Panc1 (cell line): ENCODE measurements at regions not wholly inside any gene's neighbourhood (a gene's known extent, or its start where the extent isn't known, plus 50 kb on each side); places are given as distances from the start of the nearest gene placed in this dataset.

Experiments
- POLR2AphosphoS5 ChIP-seq: IDR thresholded peaks from 2 replicates; pipeline ENCODE4 v1.6.1; 2012; ENCODE audit warnings: mild to moderate bottlenecking, low read depth, low read length, moderate library complexity
- REST ChIP-seq, 2 experiments: IDR thresholded peaks; 2 replicates each; pipeline ENCODE4 v1.6.1; 2011 to 2012; ENCODE audit warnings: low read depth in 2 of 2, control low read depth in 1 of 2, low read length in 1 of 2, mild to moderate bottlenecking in 1 of 2, moderate library complexity in 1 of 2; ENCODE audit not compliant: insufficient read depth in 1 of 2
- TCF7L2 ChIP-seq: IDR thresholded peaks from 2 replicates; pipeline ENCODE4 v1.6.1; 2011; ENCODE audit warnings: mild to moderate bottlenecking, low read depth, low read length, inconsistent platforms
- TF ChIP-seq, protein P1 (sequence below): fragments of 450-650 bp; IDR thresholded peaks from 2 replicates; pipeline ENCODE4 v1.5.1; 2017; ENCODE audit warnings: mild to moderate bottlenecking

DNA sequence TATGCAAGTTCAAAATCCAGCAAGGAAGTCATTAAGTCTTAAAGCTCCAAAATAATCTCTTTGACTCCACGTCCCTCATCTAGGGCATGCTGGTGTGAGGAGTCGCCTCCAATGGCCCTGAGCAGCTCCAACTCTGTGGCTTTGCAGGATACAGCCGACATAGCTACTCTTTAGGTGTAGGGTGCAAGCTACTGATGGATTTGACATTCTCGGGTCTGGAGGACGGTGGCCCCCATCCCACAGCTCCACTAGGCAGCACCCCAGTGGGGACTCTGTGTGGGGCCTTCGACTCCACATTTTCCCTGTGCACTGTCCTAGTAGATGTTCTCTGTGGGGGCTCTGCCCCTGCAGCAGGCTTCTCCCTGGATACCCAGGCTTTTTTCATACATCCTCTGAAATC is 333.2 kb upstream of the FGF13 start:
- TF ChIP-seq, protein P1, sequence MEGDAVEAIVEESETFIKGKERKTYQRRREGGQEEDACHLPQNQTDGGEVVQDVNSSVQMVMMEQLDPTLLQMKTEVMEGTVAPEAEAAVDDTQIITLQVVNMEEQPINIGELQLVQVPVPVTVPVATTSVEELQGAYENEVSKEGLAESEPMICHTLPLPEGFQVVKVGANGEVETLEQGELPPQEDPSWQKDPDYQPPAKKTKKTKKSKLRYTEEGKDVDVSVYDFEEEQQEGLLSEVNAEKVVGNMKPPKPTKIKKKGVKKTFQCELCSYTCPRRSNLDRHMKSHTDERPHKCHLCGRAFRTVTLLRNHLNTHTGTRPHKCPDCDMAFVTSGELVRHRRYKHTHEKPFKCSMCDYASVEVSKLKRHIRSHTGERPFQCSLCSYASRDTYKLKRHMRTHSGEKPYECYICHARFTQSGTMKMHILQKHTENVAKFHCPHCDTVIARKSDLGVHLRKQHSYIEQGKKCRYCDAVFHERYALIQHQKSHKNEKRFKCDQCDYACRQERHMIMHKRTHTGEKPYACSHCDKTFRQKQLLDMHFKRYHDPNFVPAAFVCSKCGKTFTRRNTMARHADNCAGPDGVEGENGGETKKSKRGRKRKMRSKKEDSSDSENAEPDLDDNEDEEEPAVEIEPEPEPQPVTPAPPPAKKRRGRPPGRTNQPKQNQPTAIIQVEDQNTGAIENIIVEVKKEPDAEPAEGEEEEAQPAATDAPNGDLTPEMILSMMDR, result no peak
- TF ChIP-seq POLR2AphosphoS5, result no peak
- no peak for TF ChIP-seq TCF7L2
- TF ChIP-seq REST (IDR thresholded peaks at IDR 0.05; ENCODE audit: insufficient read depth in 1 of 2, low read depth in 2 of 2, low read length in 1 of 2), result no peak
